Upper lobe of left lung (tissue), 6 donors: ENCODE measurements at regions not wholly inside any gene's neighbourhood (a gene's known extent, or its start where the extent isn't known, plus 50 kb on each side); places are given as distances from the start of the nearest gene placed in this dataset.

Experiments used
- ATAC-seq, 2 donors: fragments of 200-7000 bp; cut with Tn5 transposase; one replicate each; pipeline ENCODE4 v1.9.1; 2022; ENCODE audit warnings: mild to moderate bottlenecking in 2 of 2, moderate library complexity in 2 of 2; ENCODE audit not compliant: low FRiP score in 2 of 2
- DNase-seq, 2 donors: peaks; one replicate each; pipeline ENCODE4 v3.0.0-alpha.2; 2019 to 2020
- H3K27ac ChIP-seq, 4 donors: fragments of 200-600 bp; sonication (generic); one replicate each; pipeline ENCODE4 v1.5.1; 2016 to 2019
- H3K27me3 ChIP-seq, 4 donors: fragments of 200-600 bp; sonication (generic); one replicate each; pipeline ENCODE4 v1.5.1; 2017 to 2019
- H3K36me3 ChIP-seq, 4 donors: fragments of 200-600 bp; sonication (generic); one replicate each; pipeline ENCODE4 v1.5.1; 2016 to 2019
- H3K4me1 ChIP-seq, 4 donors: fragments of 200-600 bp; sonication (generic); one replicate each; pipeline ENCODE4 v1.5.1; 2018 to 2019
- H3K4me3 ChIP-seq, 4 donors: fragments of 200-600 bp; sonication (generic); one replicate each; pipeline ENCODE4 v1.5.1; 2017 to 2019; ENCODE audit warnings: mild to moderate bottlenecking in 2 of 4, moderate library complexity in 1 of 4
- H3K9me3 ChIP-seq, 4 donors: fragments of 200-600 bp; sonication (generic); one replicate each; pipeline ENCODE4 v1.5.1; 2018 to 2019
- EP300 ChIP-seq, 4 donors: sonication (generic); formaldehyde crosslinking; IDR thresholded peaks; one replicate each; pipeline ENCODE4 v1.5.1; 2017; ENCODE audit warnings: antibody characterized with exemption in 4 of 4, control low read depth in 2 of 4
- POLR2A ChIP-seq, 4 donors: fragments of 450-650 bp; IDR thresholded peaks; one replicate each; pipeline ENCODE4 v1.5.1; 2016 to 2017; ENCODE audit warnings: antibody characterized with exemption in 4 of 4, mild to moderate bottlenecking in 2 of 4
- POLR2AphosphoS5 ChIP-seq, 2 donors: sonication (generic); formaldehyde crosslinking; IDR thresholded peaks; one replicate each; pipeline ENCODE4 v1.5.1; 2017; ENCODE audit warnings: antibody characterized with exemption in 2 of 2
- WGBS, 2 donors: methylation state at CpG; one replicate each; pipeline ENCODE4 v1.1.5; 2017 to 2018; 5-methylcytosine and 5-hydroxymethylcytosine counted together
- TF ChIP-seq, protein P1 (sequence below), 6 experiments: fragments of 450-650 bp in 4 of 6; fragments of 200-600 bp in 2 of 6; sonication (generic) in 2 of 6; IDR thresholded peaks; one replicate each; pipeline ENCODE4 v1.5.1; 2016 to 2019; ENCODE audit warnings: antibody characterized with exemption in 6 of 6
- donor health status: DM: no; HTN: no; CAD: no; lungs with moderate emphysema.
- donor health status: DM: no; HTN: yes; CAD: no; lungs with severe emphysema.

DNA sequence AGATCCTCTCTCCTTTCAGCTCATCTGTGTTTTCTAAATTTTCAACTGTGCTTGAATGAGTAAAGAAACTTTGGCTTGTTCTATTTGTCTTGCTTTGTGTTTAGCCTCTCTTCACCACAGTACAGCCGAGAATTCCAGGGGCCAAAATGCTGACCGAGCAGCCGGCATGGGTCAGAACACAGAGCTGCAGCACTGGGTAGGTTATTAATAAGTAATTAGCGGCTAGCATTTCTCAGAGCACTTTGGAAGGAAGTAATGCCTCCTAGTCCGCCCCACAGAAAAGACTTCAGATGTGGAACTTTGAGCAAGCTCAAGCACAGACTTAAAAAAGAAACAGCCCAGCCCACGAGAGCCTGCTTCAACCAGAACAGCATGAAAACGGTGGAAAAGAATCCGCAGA lies 343.9 kb downstream of the ARRDC4 start:
- H3K4me3 ChIP-seq = no peak overlapping the region
- no peak for TF ChIP-seq POLR2AphosphoS5 (IDR thresholded peaks at IDR 0.05)
- no peak for TF ChIP-seq EP300 (IDR thresholded peaks at IDR 0.05)
- TF ChIP-seq, protein P1, sequence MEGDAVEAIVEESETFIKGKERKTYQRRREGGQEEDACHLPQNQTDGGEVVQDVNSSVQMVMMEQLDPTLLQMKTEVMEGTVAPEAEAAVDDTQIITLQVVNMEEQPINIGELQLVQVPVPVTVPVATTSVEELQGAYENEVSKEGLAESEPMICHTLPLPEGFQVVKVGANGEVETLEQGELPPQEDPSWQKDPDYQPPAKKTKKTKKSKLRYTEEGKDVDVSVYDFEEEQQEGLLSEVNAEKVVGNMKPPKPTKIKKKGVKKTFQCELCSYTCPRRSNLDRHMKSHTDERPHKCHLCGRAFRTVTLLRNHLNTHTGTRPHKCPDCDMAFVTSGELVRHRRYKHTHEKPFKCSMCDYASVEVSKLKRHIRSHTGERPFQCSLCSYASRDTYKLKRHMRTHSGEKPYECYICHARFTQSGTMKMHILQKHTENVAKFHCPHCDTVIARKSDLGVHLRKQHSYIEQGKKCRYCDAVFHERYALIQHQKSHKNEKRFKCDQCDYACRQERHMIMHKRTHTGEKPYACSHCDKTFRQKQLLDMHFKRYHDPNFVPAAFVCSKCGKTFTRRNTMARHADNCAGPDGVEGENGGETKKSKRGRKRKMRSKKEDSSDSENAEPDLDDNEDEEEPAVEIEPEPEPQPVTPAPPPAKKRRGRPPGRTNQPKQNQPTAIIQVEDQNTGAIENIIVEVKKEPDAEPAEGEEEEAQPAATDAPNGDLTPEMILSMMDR (IDR thresholded peaks at IDR 0.05) = no peak
- no peak for TF ChIP-seq POLR2A (IDR thresholded peaks at IDR 0.05)
- no peak overlapping the region for H3K27ac ChIP-seq

DNA sequence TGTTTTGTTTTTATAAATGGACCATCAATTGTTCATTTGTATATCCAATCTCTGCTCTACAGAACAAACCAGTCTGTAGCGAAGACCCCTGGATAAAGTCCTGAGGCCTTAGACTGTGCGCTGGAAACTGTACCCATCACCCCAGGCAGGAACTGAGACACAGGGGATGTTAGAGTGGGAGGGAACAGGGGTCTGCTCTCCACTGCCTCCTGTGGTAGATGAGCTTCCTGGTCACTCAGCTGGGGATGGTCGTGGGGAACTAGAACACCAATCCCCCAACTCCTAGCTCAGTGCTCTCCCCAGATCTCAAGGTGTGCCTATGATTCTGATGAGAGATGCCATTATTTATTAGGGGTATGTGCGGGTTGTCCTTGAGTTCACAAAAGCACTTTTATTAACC lies 340.2 kb upstream of the IGF1R start:
- 91 to 92% methylated on average over 4 of the region's 4 CpGs for WGBS, 2 donors
- Histone ChIP-seq H3K4me3 (no peak overlapping the region), H3K27ac (no peak overlapping the region), H3K27me3 (no peaks in the 10 kb centered on the region), H3K9me3 (no peaks in the 10 kb centered on the region), H3K4me1 (no peaks in the 10 kb centered on the region), H3K36me3 (no peaks in the 10 kb centered on the region)
- DNase-seq = no peak
- no peak for TF ChIP-seq POLR2AphosphoS5 (IDR thresholded peaks at IDR 0.05)
- no peak for ATAC-seq

More for the DNA sequence above, 343.9 kb downstream of the ARRDC4 start:
- Histone ChIP-seq H3K4me1 (no peaks in the 10 kb centered on the region), H3K36me3 (no peaks in the 10 kb centered on the region), H3K9me3 (no peaks in the 10 kb centered on the region), H3K27me3 (no peaks in the 10 kb centered on the region)
- 56 to 83% methylated on average over 8 of the region's 8 CpGs for WGBS, 2 donors
- ATAC-seq = no peak
- no peak for DNase-seq

DNA sequence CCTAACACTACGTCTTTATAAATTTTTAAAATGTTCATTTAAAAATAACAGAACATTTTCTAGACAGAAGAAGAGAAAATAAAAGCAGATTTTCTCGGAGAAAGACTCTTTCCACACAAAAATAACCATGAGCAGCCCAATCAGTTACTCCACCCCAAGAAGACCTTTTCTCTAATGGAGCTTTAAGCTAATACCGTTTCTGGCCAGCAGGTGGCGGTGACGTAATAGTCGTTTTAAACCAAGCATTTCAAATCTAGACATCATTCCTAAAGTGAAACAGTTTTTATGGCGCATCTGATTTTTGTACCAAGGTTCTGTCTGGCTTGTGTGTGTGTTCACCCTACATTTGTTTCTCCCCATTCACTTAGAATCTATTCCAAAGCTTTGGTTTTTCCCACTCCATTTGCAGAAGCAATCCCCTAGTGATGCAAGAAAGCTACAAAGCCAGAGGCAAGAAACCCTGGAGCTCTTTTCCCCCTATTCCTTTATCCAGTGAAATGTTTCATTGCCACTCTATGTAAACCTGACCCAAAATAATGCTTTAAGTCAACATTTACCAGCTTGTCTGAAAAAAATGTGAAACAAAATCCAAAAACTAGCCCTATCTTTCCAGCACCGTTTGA lies 336.7 kb upstream of the IGF1R start:
- 13 to 17% methylated on average over 8 of the region's 8 CpGs for WGBS, 2 donors
- H3K36me3 ChIP-seq = no peaks in the 10 kb centered on the region
- H3K4me1 ChIP-seq = no peaks in the 10 kb centered on the region
- H3K9me3 ChIP-seq = no peaks in the 10 kb centered on the region
- H3K27me3 ChIP-seq = no peaks in the 10 kb centered on the region
- TF ChIP-seq EP300 (IDR thresholded peaks at IDR 0.05) (no peak), POLR2AphosphoS5 (IDR thresholded peaks at IDR 0.05) (no peak), POLR2A (IDR thresholded peaks at IDR 0.05) (no peak)
- TF ChIP-seq, protein P1 (IDR thresholded peaks at IDR 0.05) = peak; percentile 69 to 82 (median 72)
- H3K27ac ChIP-seq = no peak overlapping the region
- H3K4me3 ChIP-seq = no peak overlapping the region
- DNase-seq (peak in 1 of 2 donors; percentile 66), ATAC-seq (peak in 1 of 2 donors; percentile 84)

- no peak for ATAC-seq
- Histone ChIP-seq H3K36me3 (no peaks in the 10 kb centered on the region), H3K27me3 (no peaks in the 10 kb centered on the region), H3K4me1 (no peaks in the 10 kb centered on the region), H3K27ac (no peak overlapping the region), H3K4me3 (no peak overlapping the region), H3K9me3 (no peaks in the 10 kb centered on the region)
- WGBS, 2 donors = 81 to 83% methylated on average over 4 of the region's 4 CpGs
- TF ChIP-seq, protein P1 (IDR thresholded peaks at IDR 0.05) = no peak
- TF ChIP-seq EP300 (IDR thresholded peaks at IDR 0.05) (no peak), POLR2AphosphoS5 (IDR thresholded peaks at IDR 0.05) (no peak), POLR2A (IDR thresholded peaks at IDR 0.05) (no peak)
- no peak for DNase-seq
Observed at GRCh38 chr15:98312913-98313312, 335.4 kb upstream of the IGF1R start.

GRCh38 chr15:98315971-98316370 lies 332.4 kb upstream of the IGF1R start:
- 49 to 56% methylated on average over 3 of the region's 3 CpGs for WGBS, 2 donors
- H3K4me1 ChIP-seq = no peaks in the 10 kb centered on the region
- no peaks in the 10 kb centered on the region for H3K36me3 ChIP-seq
- no peak for ATAC-seq
- H3K4me3 ChIP-seq = no peak overlapping the region
- no peak for DNase-seq
- H3K9me3 ChIP-seq = no peaks in the 10 kb centered on the region
- H3K27me3 ChIP-seq = no peaks in the 10 kb centered on the region
- no peak overlapping the region for H3K27ac ChIP-seq
- TF ChIP-seq POLR2A (IDR thresholded peaks at IDR 0.05) (no peak), POLR2AphosphoS5 (IDR thresholded peaks at IDR 0.05) (no peak), EP300 (IDR thresholded peaks at IDR 0.05) (no peak)
- TF ChIP-seq, protein P1 (IDR thresholded peaks at IDR 0.05) = no peak
